GM21619 (cell line): ENCODE measurements at regions not wholly inside any gene's neighbourhood (a gene's known extent, or its start where the extent isn't known, plus 50 kb on each side); places are given as distances from the start of the nearest gene placed in this dataset.
"Not testable (repeated sequence)": the region's sequence is repeated elsewhere in the genome, so short reads cannot be mapped to it uniquely, and the experiment has no call there.

Experiments
- ATAC-seq: cut with Tn5 transposase; IDR thresholded peaks from one replicate; pipeline ENCODE4 v1.9.1; 2021; ENCODE audit not compliant: unreplicated experiment

GRCh38 chr15:70526221-70526973, 237.0 kb downstream of the UACA start:
- ATAC-seq = no peak

GRCh38 chr15:70525551-70525950, 237.8 kb downstream of the UACA start:
- ATAC-seq = no peak

GRCh38 chr15:70524470-70524869, 238.9 kb downstream of the UACA start:
- ATAC-seq = no peak

GRCh38 chr15:70523616-70524015, 239.7 kb downstream of the UACA start:
- ATAC-seq = no peak

- no peak for ATAC-seq
Observed at GRCh38 chr15:70523192-70523591, 240.2 kb downstream of the UACA start.

- no peak for ATAC-seq
Observed at GRCh38 chr15:70522323-70522966, 240.9 kb downstream of the UACA start.

- no peak for ATAC-seq
Observed at GRCh38 chr15:70521576-70522322, 241.6 kb downstream of the UACA start.

- no peak for ATAC-seq
Observed at GRCh38 chr15:70519616-70520015, 243.7 kb downstream of the UACA start.

- no peak for ATAC-seq
Observed at GRCh38 chr15:70519004-70519365, 244.4 kb downstream of the UACA start.

- ATAC-seq = no peak
Observed at GRCh38 chr15:70518201-70519003, 245.0 kb downstream of the UACA start.

- ATAC-seq = no peak
Observed at GRCh38 chr15:70517194-70517590, 246.2 kb downstream of the UACA start.

GRCh38 chr15:70516408-70517193, 246.8 kb downstream of the UACA start:
- no peak for ATAC-seq

GRCh38 chr15:70514251-70514650, 249.1 kb downstream of the UACA start:
- ATAC-seq = no peak

- no peak for ATAC-seq
Observed at GRCh38 chr15:70513819-70514218, 249.5 kb downstream of the UACA start.

- ATAC-seq = peak; percentile 63
Observed at GRCh38 chr15:70512772-70513362, 250.5 kb downstream of the UACA start.

- not testable (repeated sequence) for ATAC-seq
Observed at GRCh38 chr15:70511972-70512587, 251.3 kb downstream of the UACA start.

GRCh38 chr15:70510433-70510832, 252.9 kb downstream of the UACA start:
- ATAC-seq = no peak

GRCh38 chr15:70509731-70510143, 253.6 kb downstream of the UACA start:
- no peak for ATAC-seq

- ATAC-seq = no peak
Observed at GRCh38 chr15:70509282-70509662, 254.1 kb downstream of the UACA start.
